Choroid plexus epithelial cell (primary cell): ENCODE measurements at regions not wholly inside any gene's neighbourhood (a gene's known extent, or its start where the extent isn't known, plus 50 kb on each side); places are given as distances from the start of the nearest gene placed in this dataset.
"Not testable (repeated sequence)": the region's sequence is repeated elsewhere in the genome, so short reads cannot be mapped to it uniquely, and the experiment has no call there.

Experiments
- DNase-seq: peaks from one replicate; pipeline ENCODE4 v3.0.0-alpha.2; 2010; ENCODE audit warnings: low read depth
- H3K4me3 ChIP-seq: 2 replicates; pipeline ENCODE4 v1.5.1; 2011; ENCODE audit warnings: low read depth, mild to moderate bottlenecking, control low read depth, low read length, moderate library complexity
- CTCF ChIP-seq: conservative IDR thresholded peaks from 2 replicates; pipeline ENCODE4 v1.5.1; 2011; ENCODE audit warnings: low read depth, mild to moderate bottlenecking, control low read depth, inconsistent platforms, low read length, moderate library complexity

- no peak for TF ChIP-seq CTCF
- H3K4me3 ChIP-seq, result no peak overlapping the region
- no peak for DNase-seq
Observed at GRCh38 chr2:49753344-49753985, 599.1 kb upstream of the FSHR start.

- TF ChIP-seq CTCF, result no peak
- no peak for DNase-seq
- no peak overlapping the region for H3K4me3 ChIP-seq
Observed at GRCh38 chr2:49737606-49738005, 583.3 kb upstream of the FSHR start.

GRCh38 chr2:49732924-49733323 is 578.6 kb upstream of the FSHR start:
- not testable (repeated sequence) for DNase-seq, H3K4me3 ChIP-seq

GRCh38 chr2:49719241-49719640 is 564.9 kb upstream of the FSHR start:
- TF ChIP-seq CTCF, result no peak
- DNase-seq, result no peak
- H3K4me3 ChIP-seq, result no peak overlapping the region

- DNase-seq, result no peak
- no peak for TF ChIP-seq CTCF
- no peak overlapping the region for H3K4me3 ChIP-seq
Observed at GRCh38 chr2:49715597-49715996, 561.3 kb upstream of the FSHR start.

- H3K4me3 ChIP-seq, result no peak overlapping the region
- no peak for TF ChIP-seq CTCF
- no peak for DNase-seq
Observed at GRCh38 chr2:49714454-49714853, 560.1 kb upstream of the FSHR start.

GRCh38 chr2:49702740-49703139 is 548.4 kb upstream of the FSHR start:
- DNase-seq, result no peak
- H3K4me3 ChIP-seq, result no peak overlapping the region
- TF ChIP-seq CTCF, result no peak

GRCh38 chr2:49693961-49694360 is 539.6 kb upstream of the FSHR start:
- no peak for DNase-seq

GRCh38 chr2:49692022-49692421 is 537.7 kb upstream of the FSHR start:
- DNase-seq, H3K4me3 ChIP-seq: not testable (repeated sequence)

More at GRCh38 chr2:49693961-49694360, 539.6 kb upstream of the FSHR start:
- no peak overlapping the region for H3K4me3 ChIP-seq
- no peak for TF ChIP-seq CTCF
